Suprapubic skin (tissue), 4 donors: ENCODE measurements at regions not wholly inside any gene's neighbourhood (a gene's known extent, or its start where the extent isn't known, plus 50 kb on each side); places are given as distances from the start of the nearest gene placed in this dataset.
A peak's percentile ranks its signal among the peaks of the same experiment; 100 is the strongest.

ENCODE experiments used
- DNase-seq, 2 donors: peaks; one replicate each; pipeline ENCODE4 v3.0.0-alpha.2; 2019; ENCODE audit warnings: low spot score in 2 of 2
- H3K27ac ChIP-seq: fragments of 200-600 bp; sonication (generic); one replicate; pipeline ENCODE4 v1.5.1; 2019
- H3K27me3 ChIP-seq: fragments of 200-600 bp; sonication (generic); one replicate; pipeline ENCODE4 v1.5.1; 2019
- H3K36me3 ChIP-seq: fragments of 200-600 bp; sonication (generic); one replicate; pipeline ENCODE4 v1.5.1; 2019
- H3K4me1 ChIP-seq: fragments of 200-600 bp; sonication (generic); one replicate; pipeline ENCODE4 v1.5.1; 2019
- H3K4me3 ChIP-seq: fragments of 200-600 bp; sonication (generic); one replicate; pipeline ENCODE4 v1.5.1; 2019; ENCODE audit warnings: mild to moderate bottlenecking
- H3K9me3 ChIP-seq: fragments of 200-600 bp; sonication (generic); one replicate; pipeline ENCODE4 v1.5.1; 2019
- EP300 ChIP-seq: sonication (generic); formaldehyde crosslinking; IDR thresholded peaks from one replicate; pipeline ENCODE4 v1.6.1; 2017; ENCODE audit warnings: antibody characterized with exemption
- POLR2A ChIP-seq, 2 donors: fragments of 450-650 bp; IDR thresholded peaks; one replicate each; pipeline ENCODE4 v1.6.1; 2017; ENCODE audit warnings: antibody characterized with exemption in 2 of 2, mild to moderate bottlenecking in 2 of 2, moderate library complexity in 2 of 2
- POLR2AphosphoS5 ChIP-seq, 3 donors: sonication (generic); formaldehyde crosslinking; IDR thresholded peaks; one replicate each; pipeline ENCODE4 v1.6.1; 2017; ENCODE audit warnings: antibody characterized with exemption in 3 of 3
- WGBS: methylation state at CpG from one replicate; pipeline ENCODE4 v1.1.5; 2018; 5-methylcytosine and 5-hydroxymethylcytosine counted together
- TF ChIP-seq, protein P1 (sequence below), 2 donors: fragments of 200-600 bp in 1 of 2; fragments of 450-650 bp in 1 of 2; sonication (generic) in 1 of 2; IDR thresholded peaks; one replicate each; pipeline ENCODE4 v1.5.1; 2016 to 2019; ENCODE audit warnings: antibody characterized with exemption in 2 of 2, mild to moderate bottlenecking in 1 of 2, moderate library complexity in 1 of 2

DNA sequence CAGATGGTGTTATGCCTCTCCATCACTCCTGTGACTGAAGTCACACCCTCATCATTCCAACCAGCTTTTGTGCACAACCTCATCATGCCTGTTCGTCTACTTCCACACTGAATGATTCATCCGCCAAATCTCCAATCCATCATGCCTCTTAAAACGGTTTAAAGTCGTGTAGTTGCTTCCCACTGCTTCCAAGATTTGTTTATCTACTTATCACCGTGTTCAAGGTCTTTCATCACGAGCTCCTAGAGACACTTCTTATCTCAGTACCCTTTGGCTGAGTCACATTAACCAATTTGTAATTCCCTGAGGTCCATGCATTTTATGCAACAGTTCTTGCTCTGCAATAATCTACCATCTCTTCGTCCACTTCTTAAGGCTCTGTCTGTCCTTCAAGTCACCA, 592.3 kb upstream of the ID2 start:
- 54% methylated on average over 7 of the region's 7 CpGs for WGBS
- no peak overlapping the region for H3K27ac ChIP-seq
- no peak overlapping the region for H3K4me3 ChIP-seq
- no peaks in the 10 kb centered on the region for H3K4me1 ChIP-seq
- DNase-seq: no peak
- no peaks in the 10 kb centered on the region for H3K36me3 ChIP-seq
- H3K27me3 ChIP-seq: no peaks in the 10 kb centered on the region
- no peak for TF ChIP-seq POLR2AphosphoS5 (IDR thresholded peaks at IDR 0.05)
- TF ChIP-seq, protein P1, sequence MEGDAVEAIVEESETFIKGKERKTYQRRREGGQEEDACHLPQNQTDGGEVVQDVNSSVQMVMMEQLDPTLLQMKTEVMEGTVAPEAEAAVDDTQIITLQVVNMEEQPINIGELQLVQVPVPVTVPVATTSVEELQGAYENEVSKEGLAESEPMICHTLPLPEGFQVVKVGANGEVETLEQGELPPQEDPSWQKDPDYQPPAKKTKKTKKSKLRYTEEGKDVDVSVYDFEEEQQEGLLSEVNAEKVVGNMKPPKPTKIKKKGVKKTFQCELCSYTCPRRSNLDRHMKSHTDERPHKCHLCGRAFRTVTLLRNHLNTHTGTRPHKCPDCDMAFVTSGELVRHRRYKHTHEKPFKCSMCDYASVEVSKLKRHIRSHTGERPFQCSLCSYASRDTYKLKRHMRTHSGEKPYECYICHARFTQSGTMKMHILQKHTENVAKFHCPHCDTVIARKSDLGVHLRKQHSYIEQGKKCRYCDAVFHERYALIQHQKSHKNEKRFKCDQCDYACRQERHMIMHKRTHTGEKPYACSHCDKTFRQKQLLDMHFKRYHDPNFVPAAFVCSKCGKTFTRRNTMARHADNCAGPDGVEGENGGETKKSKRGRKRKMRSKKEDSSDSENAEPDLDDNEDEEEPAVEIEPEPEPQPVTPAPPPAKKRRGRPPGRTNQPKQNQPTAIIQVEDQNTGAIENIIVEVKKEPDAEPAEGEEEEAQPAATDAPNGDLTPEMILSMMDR (IDR thresholded peaks at IDR 0.05): no peak
- no peaks in the 10 kb centered on the region for H3K9me3 ChIP-seq

DNA sequence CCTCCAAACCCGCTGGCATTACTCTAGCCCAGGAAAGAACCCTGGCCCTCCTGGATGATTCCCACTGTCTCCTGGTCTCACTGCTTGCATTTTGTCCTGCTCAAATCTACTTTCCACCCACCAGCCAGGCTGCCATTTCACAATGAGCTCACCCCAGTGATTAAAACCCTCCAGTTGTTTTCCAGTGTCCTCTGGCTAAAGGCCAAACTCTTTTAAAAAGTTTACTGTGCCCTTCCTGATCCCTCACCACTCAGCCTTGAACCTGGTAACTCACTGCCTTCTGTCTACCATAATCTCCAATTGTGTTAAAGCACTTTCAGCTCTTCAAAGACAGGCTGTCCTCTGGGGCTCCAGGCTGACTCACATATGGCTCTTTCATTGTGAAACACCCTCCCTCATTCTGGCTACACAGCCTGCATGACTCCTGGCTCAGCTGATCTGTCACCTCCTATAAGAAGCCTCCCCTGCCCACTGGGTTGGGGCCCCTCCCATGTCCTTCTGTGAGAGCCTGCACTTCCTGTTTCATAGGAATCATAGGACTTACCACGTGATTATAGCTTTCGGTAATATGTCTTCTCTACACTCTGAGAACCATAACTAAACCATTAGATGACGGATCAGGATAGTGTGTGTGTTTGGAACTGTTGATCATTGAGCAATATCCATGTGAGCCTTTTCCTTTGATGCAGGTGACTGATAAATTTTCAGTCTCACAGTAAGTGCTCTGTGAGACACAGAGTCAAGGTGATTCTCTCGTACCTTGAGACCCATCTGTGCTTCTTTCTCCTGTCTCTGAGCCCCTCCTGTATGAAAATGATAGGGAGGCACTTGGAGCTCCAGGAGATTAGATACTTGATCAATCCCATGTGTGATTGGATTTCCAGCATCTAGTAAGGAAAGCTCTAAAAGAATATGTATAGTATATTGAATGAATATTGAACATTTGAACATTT, 590.8 kb upstream of the ID2 start:
- no peak overlapping the region for H3K27ac ChIP-seq
- WGBS: 69% methylated on average over 5 of the region's 5 CpGs
- H3K27me3 ChIP-seq: no peaks in the 10 kb centered on the region

DNA sequence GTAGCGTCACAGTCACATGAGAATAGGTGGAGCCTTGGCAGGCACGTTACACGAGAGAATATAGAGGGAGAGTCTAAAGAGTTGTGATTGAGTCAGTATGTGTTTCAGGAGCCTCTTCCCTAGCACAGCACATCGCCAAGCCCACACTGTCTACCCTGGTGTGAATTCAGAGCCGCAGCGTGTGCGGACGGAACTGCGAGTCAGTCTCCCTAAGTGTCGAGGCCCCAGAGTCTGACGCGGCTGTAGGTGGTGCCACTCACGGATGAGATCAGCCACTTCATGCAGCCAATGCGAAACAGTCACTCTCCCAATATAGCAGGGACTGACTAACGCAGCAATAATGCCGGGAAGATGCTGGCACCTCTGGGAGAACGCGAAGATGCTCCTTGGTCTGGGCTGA, 587.3 kb upstream of the ID2 start:
- Histone ChIP-seq H3K27ac (no peak overlapping the region), H3K4me3 (no peak overlapping the region), H3K27me3 (no peaks in the 10 kb centered on the region), H3K36me3 (no peaks in the 10 kb centered on the region), H3K4me1 (no peaks in the 10 kb centered on the region), H3K9me3 (no peaks in the 10 kb centered on the region)
- DNase-seq: no peak
- TF ChIP-seq EP300: no peak
- no peak for TF ChIP-seq POLR2A (IDR thresholded peaks at IDR 0.05)
- TF ChIP-seq, protein P1 (IDR thresholded peaks at IDR 0.05): no peak
- no peak for TF ChIP-seq POLR2AphosphoS5 (IDR thresholded peaks at IDR 0.05)
- 91% methylated on average over 18 of the region's 18 CpGs for WGBS

More for the DNA sequence above, 590.8 kb upstream of the ID2 start:
- Histone ChIP-seq H3K36me3 (no peaks in the 10 kb centered on the region), H3K9me3 (no peaks in the 10 kb centered on the region), H3K4me3 (no peak overlapping the region), H3K4me1 (no peaks in the 10 kb centered on the region)
- peak; percentile 88 to 89 for DNase-seq
- TF ChIP-seq POLR2A (IDR thresholded peaks at IDR 0.05): no peak
- peak in 2 of 3 donors; percentile 7 to 37 for TF ChIP-seq POLR2AphosphoS5 (IDR thresholded peaks at IDR 0.05)
- TF ChIP-seq EP300: no peak

DNA sequence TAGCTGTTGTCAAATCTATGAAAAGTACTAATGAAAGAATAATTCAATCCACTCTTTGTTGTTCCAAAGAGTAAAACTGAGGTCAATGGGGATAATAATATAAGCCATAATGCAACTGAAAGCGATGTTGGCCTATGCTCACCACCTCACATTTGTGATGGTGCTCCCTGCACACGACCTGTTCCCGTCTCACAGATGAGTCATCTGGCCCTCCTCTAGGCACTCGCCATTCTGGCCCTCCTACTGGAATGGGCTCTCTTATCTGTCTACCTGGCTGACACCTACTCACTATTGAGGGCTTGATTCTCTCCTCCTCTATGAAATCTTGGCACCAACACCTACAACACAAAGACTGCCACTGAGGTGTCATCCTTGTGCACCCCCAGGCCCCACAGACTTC, 585.9 kb upstream of the ID2 start:
- Histone ChIP-seq H3K27me3 (no peaks in the 10 kb centered on the region), H3K4me3 (no peak overlapping the region), H3K36me3 (no peaks in the 10 kb centered on the region), H3K4me1 (no peaks in the 10 kb centered on the region), H3K9me3 (no peaks in the 10 kb centered on the region), H3K27ac (no peak overlapping the region)
- WGBS: 83% methylated on average over 4 of the region's 4 CpGs
- no peak for DNase-seq
- TF ChIP-seq EP300 (no peak), POLR2A (IDR thresholded peaks at IDR 0.05) (no peak), POLR2AphosphoS5 (IDR thresholded peaks at IDR 0.05) (no peak)
- TF ChIP-seq, protein P1 (IDR thresholded peaks at IDR 0.05): no peak

DNA sequence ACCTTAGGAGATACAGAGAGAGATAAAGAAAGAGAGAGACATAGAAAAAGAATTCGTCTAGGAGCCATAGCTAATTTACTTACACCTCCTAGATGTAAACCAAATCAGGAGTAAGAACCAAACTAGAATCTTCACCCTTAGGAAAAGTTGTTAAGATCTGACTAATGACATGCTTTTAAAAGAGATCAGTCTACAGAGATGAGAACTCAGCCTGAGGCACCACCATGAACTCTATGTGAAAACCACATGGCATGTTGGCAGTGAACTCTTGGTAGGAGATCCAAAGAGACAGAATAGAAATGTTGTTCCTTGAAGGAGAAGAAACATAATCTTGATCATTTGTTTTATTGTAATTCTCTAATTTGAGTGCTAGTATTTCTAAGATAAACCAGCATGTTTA, 585.4 kb upstream of the ID2 start:
- Histone ChIP-seq H3K36me3 (no peaks in the 10 kb centered on the region), H3K4me1 (no peaks in the 10 kb centered on the region), H3K27ac (no peak overlapping the region), H3K4me3 (no peak overlapping the region), H3K27me3 (no peaks in the 10 kb centered on the region), H3K9me3 (no peaks in the 10 kb centered on the region)
- WGBS: 79% methylated on average over 1 of the region's 1 CpG
- DNase-seq: no peak
- no peak for TF ChIP-seq POLR2A (IDR thresholded peaks at IDR 0.05)
- TF ChIP-seq, protein P1 (IDR thresholded peaks at IDR 0.05): no peak
- TF ChIP-seq POLR2AphosphoS5 (IDR thresholded peaks at IDR 0.05): no peak
- no peak for TF ChIP-seq EP300
